ENCODE measurements at regions not wholly inside any gene's neighbourhood (a gene's known extent, or its start where the extent isn't known, plus 50 kb on each side); places are given as distances from the start of the nearest gene placed in this dataset.
"Not testable (repeated sequence)": the region's sequence is repeated elsewhere in the genome, so short reads cannot be mapped to it uniquely, and the experiment has no call there.

DNA sequence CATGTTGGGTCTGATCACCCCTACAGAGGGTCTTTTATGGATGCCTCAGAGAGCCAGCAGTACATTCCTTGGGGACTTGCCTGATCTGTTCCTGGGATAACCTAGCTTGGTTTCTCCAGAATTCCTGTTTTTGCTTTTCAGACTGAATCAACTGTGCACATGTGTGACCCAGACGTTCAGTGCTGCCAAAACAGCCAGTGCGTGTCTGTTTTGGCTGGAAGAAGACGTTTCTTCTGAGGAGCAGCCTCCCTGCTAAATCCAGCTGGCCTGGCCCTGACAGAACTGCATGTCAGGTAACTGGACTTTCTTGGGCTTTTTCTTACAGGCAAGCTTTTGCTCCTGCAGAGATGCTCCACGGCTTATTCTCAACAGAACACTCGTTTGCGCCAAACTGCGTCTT, 373.3 kb upstream of the USP9Y start:
- no peak overlapping the region for H3K27ac Mint-ChIP-seq
- POLR2A ChIA-PET = no interaction called here
- H3K4me3 Mint-ChIP-seq = no peak overlapping the region
- TF ChIP-seq OVOL2 (CRISPR knock-in tag; IDR thresholded peaks at IDR 0.05; ENCODE audit: borderline replicate concordance) = no peak
- no peak for TF ChIP-seq FOXJ3 (CRISPR knock-in tag; IDR thresholded peaks at IDR 0.05; ENCODE audit: borderline replicate concordance)
- no peaks in the 10 kb centered on the region for H3K4me1 Mint-ChIP-seq
- DNase-seq (ENCODE audit: low spot score) (no peak), ATAC-seq (no peak)
- peaks cover 12% of the 10 kb centered on the region for H3K36me3 Mint-ChIP-seq
- no peaks in the 10 kb centered on the region for H3K27me3 Mint-ChIP-seq (ENCODE audit: low read depth)
- CTCF ChIA-PET = no interaction called here
- H3K9me3 Mint-ChIP-seq = peaks cover 24% of the 10 kb centered on the region

DNA sequence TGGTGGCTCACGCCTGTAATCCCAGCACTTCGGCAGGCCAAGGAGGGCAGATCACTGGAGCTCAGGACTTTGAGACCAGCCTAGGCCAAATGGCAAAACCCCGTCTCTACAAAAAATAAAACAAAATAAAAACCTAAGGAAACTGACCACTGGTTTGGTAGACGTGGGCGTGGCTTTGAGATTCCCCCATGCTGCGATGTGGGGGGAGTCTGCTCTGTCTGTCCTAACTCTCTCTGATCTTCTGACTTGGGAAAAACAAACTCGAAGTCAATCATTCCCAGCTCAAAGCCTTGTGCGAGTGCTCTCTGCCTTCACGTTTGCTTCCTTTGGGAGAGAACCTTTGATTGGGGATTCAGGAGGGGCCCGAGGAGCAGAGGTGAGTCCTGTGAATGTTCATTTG, 369.1 kb upstream of the USP9Y start:
- H3K4me1 Mint-ChIP-seq; DNase-seq (ENCODE audit: low spot score); POLR2A ChIA-PET; H3K27ac Mint-ChIP-seq; ATAC-seq; H3K27me3 Mint-ChIP-seq (ENCODE audit: low read depth); CTCF ChIA-PET; H3K4me3 Mint-ChIP-seq: not testable (repeated sequence)
- peaks cover 11% of the 10 kb centered on the region for H3K36me3 Mint-ChIP-seq
- H3K9me3 Mint-ChIP-seq = peaks cover 13% of the 10 kb centered on the region

DNA sequence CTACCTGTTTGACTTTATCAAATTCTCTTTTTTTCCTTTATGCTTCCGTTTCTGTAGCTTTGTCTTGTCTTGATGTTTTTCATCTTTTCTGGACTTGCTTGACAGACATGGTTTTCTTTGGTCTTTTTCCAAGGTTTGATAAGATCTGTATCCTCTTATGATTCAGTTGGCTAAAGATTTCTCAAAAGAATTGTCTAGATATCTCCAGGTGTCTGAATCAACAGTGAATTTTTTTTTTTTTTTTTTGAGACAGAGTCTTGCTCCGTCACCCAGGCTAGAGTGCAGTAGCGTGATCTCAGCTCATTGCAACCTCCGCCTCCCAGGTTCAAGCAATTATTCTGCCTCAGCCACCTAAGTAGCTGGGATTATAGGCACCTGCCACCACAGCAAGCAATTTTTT, 357.8 kb upstream of the USP9Y start:
- TF ChIP-seq SMAD4 (CRISPR knock-in tag; IDR thresholded peaks at IDR 0.05) (no peak), ATF1 (CRISPR knock-in tag; IDR thresholded peaks at IDR 0.05) (no peak), MYBL2 (CRISPR knock-in tag; IDR thresholded peaks at IDR 0.05) (no peak), ESRRA (CRISPR knock-in tag; IDR thresholded peaks at IDR 0.05; ENCODE audit: borderline replicate concordance) (no peak), NFYB (CRISPR knock-in tag; conservative IDR thresholded peaks at IDR 0.05; ENCODE audit: low read depth) (no peak), ZNF396 (CRISPR knock-in tag; IDR thresholded peaks at IDR 0.05; ENCODE audit: borderline replicate concordance) (no peak), KAT7 (CRISPR knock-in tag; IDR thresholded peaks at IDR 0.05; ENCODE audit: borderline replicate concordance) (no peak)
- TF ChIP-seq, protein P1, sequence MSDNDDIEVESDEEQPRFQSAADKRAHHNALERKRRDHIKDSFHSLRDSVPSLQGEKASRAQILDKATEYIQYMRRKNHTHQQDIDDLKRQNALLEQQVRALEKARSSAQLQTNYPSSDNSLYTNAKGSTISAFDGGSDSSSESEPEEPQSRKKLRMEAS (CRISPR knock-in tag; IDR thresholded peaks at IDR 0.05) = no peak
- TF ChIP-seq, protein P2, sequence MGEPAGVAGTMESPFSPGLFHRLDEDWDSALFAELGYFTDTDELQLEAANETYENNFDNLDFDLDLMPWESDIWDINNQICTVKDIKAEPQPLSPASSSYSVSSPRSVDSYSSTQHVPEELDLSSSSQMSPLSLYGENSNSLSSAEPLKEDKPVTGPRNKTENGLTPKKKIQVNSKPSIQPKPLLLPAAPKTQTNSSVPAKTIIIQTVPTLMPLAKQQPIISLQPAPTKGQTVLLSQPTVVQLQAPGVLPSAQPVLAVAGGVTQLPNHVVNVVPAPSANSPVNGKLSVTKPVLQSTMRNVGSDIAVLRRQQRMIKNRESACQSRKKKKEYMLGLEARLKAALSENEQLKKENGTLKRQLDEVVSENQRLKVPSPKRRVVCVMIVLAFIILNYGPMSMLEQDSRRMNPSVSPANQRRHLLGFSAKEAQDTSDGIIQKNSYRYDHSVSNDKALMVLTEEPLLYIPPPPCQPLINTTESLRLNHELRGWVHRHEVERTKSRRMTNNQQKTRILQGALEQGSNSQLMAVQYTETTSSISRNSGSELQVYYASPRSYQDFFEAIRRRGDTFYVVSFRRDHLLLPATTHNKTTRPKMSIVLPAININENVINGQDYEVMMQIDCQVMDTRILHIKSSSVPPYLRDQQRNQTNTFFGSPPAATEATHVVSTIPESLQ (CRISPR knock-in tag; IDR thresholded peaks at IDR 0.05) = no peak
- ATAC-seq = no peak
- CTCF ChIA-PET = no interaction called here
- Mint-ChIP-seq H3K36me3 (peaks cover 23% of the 10 kb centered on the region), H3K4me1 (no peaks in the 10 kb centered on the region), H3K27me3 (ENCODE audit: low read depth) (peaks cover 10% of the 10 kb centered on the region), H3K4me3 (no peak overlapping the region), H3K27ac (no peak overlapping the region), H3K9me3 (peaks cover 39% of the 10 kb centered on the region)
- no peak for DNase-seq (ENCODE audit: low spot score)
- POLR2A ChIA-PET = no interaction called here

DNA sequence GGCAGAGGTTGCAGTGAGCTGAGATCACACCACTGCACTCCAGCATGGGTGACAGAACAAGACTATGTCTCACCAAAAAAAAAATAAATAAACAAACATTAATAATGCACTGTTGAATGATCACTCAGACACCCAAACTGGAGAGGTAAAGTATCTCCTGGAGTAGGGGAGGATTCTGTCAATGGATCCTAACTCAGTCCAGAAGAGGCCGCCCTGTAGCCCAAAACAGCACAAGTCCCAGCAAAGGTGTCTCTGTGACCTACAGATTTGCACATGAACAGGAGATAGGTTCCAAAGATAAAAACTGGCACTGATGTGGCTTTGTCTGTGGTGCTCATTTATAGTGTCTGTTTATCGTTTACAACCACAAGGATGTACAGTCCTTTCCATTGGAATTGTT, 352.9 kb upstream of the USP9Y start:
- Mint-ChIP-seq H3K9me3 (peaks cover 33% of the 10 kb centered on the region), H3K36me3 (peaks cover 22% of the 10 kb centered on the region), H3K4me1 (no peaks in the 10 kb centered on the region), H3K27me3 (ENCODE audit: low read depth) (peaks cover 7% of the 10 kb centered on the region), H3K27ac (no peak overlapping the region), H3K4me3 (no peak overlapping the region)
- CTCF ChIA-PET = no interaction called here
- ATAC-seq (no peak), DNase-seq (ENCODE audit: low spot score) (no peak)
- POLR2A ChIA-PET = no interaction called here
- TF ChIP-seq, protein P3, sequence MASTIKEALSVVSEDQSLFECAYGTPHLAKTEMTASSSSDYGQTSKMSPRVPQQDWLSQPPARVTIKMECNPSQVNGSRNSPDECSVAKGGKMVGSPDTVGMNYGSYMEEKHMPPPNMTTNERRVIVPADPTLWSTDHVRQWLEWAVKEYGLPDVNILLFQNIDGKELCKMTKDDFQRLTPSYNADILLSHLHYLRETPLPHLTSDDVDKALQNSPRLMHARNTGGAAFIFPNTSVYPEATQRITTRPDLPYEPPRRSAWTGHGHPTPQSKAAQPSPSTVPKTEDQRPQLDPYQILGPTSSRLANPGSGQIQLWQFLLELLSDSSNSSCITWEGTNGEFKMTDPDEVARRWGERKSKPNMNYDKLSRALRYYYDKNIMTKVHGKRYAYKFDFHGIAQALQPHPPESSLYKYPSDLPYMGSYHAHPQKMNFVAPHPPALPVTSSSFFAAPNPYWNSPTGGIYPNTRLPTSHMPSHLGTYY (CRISPR knock-in tag; IDR thresholded peaks at IDR 0.05) = no peak
- TF ChIP-seq, protein P4, sequence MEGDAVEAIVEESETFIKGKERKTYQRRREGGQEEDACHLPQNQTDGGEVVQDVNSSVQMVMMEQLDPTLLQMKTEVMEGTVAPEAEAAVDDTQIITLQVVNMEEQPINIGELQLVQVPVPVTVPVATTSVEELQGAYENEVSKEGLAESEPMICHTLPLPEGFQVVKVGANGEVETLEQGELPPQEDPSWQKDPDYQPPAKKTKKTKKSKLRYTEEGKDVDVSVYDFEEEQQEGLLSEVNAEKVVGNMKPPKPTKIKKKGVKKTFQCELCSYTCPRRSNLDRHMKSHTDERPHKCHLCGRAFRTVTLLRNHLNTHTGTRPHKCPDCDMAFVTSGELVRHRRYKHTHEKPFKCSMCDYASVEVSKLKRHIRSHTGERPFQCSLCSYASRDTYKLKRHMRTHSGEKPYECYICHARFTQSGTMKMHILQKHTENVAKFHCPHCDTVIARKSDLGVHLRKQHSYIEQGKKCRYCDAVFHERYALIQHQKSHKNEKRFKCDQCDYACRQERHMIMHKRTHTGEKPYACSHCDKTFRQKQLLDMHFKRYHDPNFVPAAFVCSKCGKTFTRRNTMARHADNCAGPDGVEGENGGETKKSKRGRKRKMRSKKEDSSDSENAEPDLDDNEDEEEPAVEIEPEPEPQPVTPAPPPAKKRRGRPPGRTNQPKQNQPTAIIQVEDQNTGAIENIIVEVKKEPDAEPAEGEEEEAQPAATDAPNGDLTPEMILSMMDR (IDR thresholded peaks at IDR 0.05) = no peak
- TF ChIP-seq ETV6 (CRISPR knock-in tag; IDR thresholded peaks at IDR 0.05) = no peak
- TF ChIP-seq, protein P5, sequence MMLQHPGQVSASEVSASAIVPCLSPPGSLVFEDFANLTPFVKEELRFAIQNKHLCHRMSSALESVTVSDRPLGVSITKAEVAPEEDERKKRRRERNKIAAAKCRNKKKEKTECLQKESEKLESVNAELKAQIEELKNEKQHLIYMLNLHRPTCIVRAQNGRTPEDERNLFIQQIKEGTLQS (CRISPR knock-in tag; conservative IDR thresholded peaks at IDR 0.05) = no peak
- TF ChIP-seq GTF2I (CRISPR knock-in tag; conservative IDR thresholded peaks at IDR 0.05) = no peak
- TF ChIP-seq, protein P6, sequence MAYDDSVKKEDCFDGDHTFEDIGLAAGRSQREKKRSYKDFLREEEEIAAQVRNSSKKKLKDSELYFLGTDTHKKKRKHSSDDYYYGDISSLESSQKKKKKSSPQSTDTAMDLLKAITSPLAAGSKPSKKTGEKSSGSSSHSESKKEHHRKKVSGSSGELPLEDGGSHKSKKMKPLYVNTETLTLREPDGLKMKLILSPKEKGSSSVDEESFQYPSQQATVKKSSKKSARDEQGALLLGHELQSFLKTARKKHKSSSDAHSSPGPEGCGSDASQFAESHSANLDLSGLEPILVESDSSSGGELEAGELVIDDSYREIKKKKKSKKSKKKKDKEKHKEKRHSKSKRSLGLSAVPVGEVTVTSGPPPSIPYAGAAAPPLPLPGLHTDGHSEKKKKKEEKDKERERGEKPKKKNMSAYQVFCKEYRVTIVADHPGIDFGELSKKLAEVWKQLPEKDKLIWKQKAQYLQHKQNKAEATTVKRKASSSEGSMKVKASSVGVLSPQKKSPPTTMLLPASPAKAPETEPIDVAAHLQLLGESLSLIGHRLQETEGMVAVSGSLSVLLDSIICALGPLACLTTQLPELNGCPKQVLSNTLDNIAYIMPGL (CRISPR knock-in tag; IDR thresholded peaks at IDR 0.05) = no peak
- TF ChIP-seq EMX1 (CRISPR knock-in tag; IDR thresholded peaks at IDR 0.05) = no peak
- TF ChIP-seq TEAD1 (CRISPR knock-in tag; IDR thresholded peaks at IDR 0.05) = no peak
- TF ChIP-seq ZNF232 (CRISPR knock-in tag; IDR thresholded peaks at IDR 0.05) = no peak
- no peak for TF ChIP-seq TCF7 (CRISPR knock-in tag; IDR thresholded peaks at IDR 0.05; ENCODE audit: low read depth)
- no peak for TF ChIP-seq GABPB1 (CRISPR knock-in tag; IDR thresholded peaks at IDR 0.05)
- TF ChIP-seq, protein P2 (CRISPR knock-in tag; IDR thresholded peaks at IDR 0.05) = no peak
